A673 (cell line): ENCODE measurements at regions not wholly inside any gene's neighbourhood (a gene's known extent, or its start where the extent isn't known, plus 50 kb on each side); places are given as distances from the start of the nearest gene placed in this dataset.

Experiments used
- CTCF ChIP-seq: fragments of 300-800, 200-600 bp; sonication (generic); conservative IDR thresholded peaks from 2 replicates; pipeline ENCODE4 v1.5.1; 2017; ENCODE audit warnings: low read depth, mild to moderate bottlenecking, antibody characterized with exemption, low read length, moderate library complexity, mixed read lengths
- EZH2 ChIP-seq: fragments of 200-600 bp; sonication (generic); IDR thresholded peaks from 2 replicates; pipeline ENCODE4 v1.6.1; 2017; ENCODE audit warnings: borderline replicate concordance, low read depth, mild to moderate bottlenecking, mixed read lengths, antibody characterized with exemption, low read length; ENCODE audit not compliant: poor library complexity, severe bottlenecking

DNA sequence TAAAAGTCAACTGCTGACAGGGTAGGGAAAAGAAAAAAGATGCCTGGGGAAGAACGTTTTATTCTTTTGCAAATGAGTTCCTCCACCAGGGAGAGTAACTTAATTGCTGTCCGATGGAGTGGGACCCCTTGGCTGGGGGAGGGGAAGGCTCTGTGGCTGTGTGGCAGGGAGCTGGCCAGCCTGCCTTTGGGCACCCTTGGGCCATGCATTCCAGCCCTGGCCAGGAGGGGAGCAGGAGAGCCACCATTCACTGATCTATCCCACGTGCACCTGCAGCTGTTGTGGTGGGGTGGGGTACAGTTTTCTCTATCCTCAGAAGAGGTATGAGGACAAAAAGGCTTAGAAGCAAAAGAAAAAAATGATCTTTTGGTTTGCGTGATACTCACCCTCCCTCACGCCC lies 116.9 kb downstream of the KCNK1 start:
- no peak for TF ChIP-seq CTCF
- no peak for TF ChIP-seq EZH2
